Stimulated activated CD8-positive, alpha-beta memory T cell treated with anti-CD3 and anti-CD28 coated beads, Interleukin-12 subunit alpha, Interleukin-12 subunit beta, amount 100 ng/mL, for 1 hour (primary cell): ENCODE measurements at regions not wholly inside any gene's neighbourhood (a gene's known extent, or its start where the extent isn't known, plus 50 kb on each side); places are given as distances from the start of the nearest gene placed in this dataset.

ENCODE experiments used
- DNase-seq: peaks from one replicate; pipeline ENCODE4 v3.0.0-alpha.2; 2020; ENCODE audit warnings: low read depth

- DNase-seq, result no peak
Measured at GRCh38 chr2:122875091-122875865, 1119.8 kb downstream of the TSN start.

GRCh38 chr2:122883849-122884248 lies 1128.4 kb downstream of the TSN start:
- DNase-seq, result no peak

- no peak for DNase-seq
Measured at GRCh38 chr2:122884889-122885288, 1129.4 kb downstream of the TSN start.

GRCh38 chr2:122885436-122885835 lies 1130.0 kb downstream of the TSN start:
- no peak for DNase-seq

- no peak for DNase-seq
Measured at GRCh38 chr2:122886479-122887145, 1131.2 kb downstream of the TSN start.

GRCh38 chr2:122899614-122900013 lies 1125.5 kb upstream of the CNTNAP5 start:
- no peak for DNase-seq

GRCh38 chr2:122905431-122905830 lies 1119.7 kb upstream of the CNTNAP5 start:
- DNase-seq, result no peak

GRCh38 chr2:122908159-122908558 lies 1116.9 kb upstream of the CNTNAP5 start:
- DNase-seq, result no peak

- no peak for DNase-seq
Measured at GRCh38 chr2:122927197-122927596, 1097.9 kb upstream of the CNTNAP5 start.

- no peak for DNase-seq
Measured at GRCh38 chr2:122927710-122928557, 1097.2 kb upstream of the CNTNAP5 start.

- no peak for DNase-seq
Measured at GRCh38 chr2:122929347-122929746, 1095.7 kb upstream of the CNTNAP5 start.

- DNase-seq, result no peak
Measured at GRCh38 chr2:122935506-122935905, 1089.6 kb upstream of the CNTNAP5 start.

GRCh38 chr2:122939796-122940195 lies 1085.3 kb upstream of the CNTNAP5 start:
- DNase-seq, result no peak

- DNase-seq, result no peak
Measured at GRCh38 chr2:122949523-122949922, 1075.6 kb upstream of the CNTNAP5 start.

GRCh38 chr2:122955776-122956175 lies 1069.3 kb upstream of the CNTNAP5 start:
- no peak for DNase-seq

- no peak for DNase-seq
Measured at GRCh38 chr2:122960759-122961641, 1064.1 kb upstream of the CNTNAP5 start.

- no peak for DNase-seq
Measured at GRCh38 chr2:122966461-122966860, 1058.6 kb upstream of the CNTNAP5 start.

- no peak for DNase-seq
Measured at GRCh38 chr2:122977580-122977979, 1047.5 kb upstream of the CNTNAP5 start.

- no peak for DNase-seq
Measured at GRCh38 chr2:122980671-122981070, 1044.4 kb upstream of the CNTNAP5 start.

- DNase-seq, result no peak
Measured at GRCh38 chr2:122982936-122983335, 1042.2 kb upstream of the CNTNAP5 start.

GRCh38 chr2:122988395-122989221 lies 1036.5 kb upstream of the CNTNAP5 start:
- no peak for DNase-seq
